ENCODE measurements at regions not wholly inside any gene's neighbourhood (a gene's known extent, or its start where the extent isn't known, plus 50 kb on each side); places are given as distances from the start of the nearest gene placed in this dataset.

DNA sequence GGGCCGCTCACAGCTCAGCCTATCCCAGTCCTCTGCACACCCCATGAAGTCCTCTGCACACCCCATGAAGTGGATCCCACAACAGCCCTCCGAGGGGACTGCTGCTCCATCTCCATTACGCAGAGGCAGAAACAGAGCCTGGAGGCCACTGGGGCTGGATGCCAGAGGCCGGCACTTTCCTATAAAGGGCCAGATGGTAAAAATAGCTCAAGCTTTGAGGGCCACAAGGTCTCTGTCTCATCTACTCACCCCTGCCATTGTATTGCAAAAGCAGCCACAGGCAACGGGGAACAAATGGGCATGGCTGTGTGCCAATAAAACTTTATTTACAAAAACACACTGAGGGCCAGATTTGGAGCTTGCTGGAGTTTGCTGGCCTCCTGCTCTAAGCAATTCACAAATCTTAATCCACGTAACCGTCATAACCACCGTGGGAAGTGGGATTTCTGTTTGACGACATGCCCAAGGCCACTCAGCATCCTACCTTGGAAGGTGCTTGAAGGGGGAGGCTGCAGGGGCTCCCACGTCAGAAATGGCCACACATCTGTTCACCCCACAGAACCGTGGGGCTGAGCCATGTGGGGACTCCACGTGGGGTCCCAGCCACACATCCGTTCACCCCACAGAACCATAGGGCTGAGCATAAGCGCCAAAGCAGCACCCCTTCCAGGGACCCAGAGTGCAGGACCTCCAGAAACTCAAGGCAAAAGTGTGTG, 92.0 kb downstream of the NCOR2 start:
- Histone ChIP-seq H3K27me3 (ENCODE audit: low read depth, low read length) (no peaks in the 10 kb centered on the region), H3K36me3 (replicated peaks; ENCODE audit: low read depth, low read length) (peaks cover 95% of the 10 kb centered on the region), H3K4me2 (ENCODE audit: low read length) (no peak overlapping the region), H4K20me1 (ENCODE audit: insufficient read depth, low read length) (0 out of 2 replicates have a peak, but pooled peaks cover 6% of the 10 kb centered on the region), H3K9ac (ENCODE audit: low read length) (no peak overlapping the region), H3K4me3 (ENCODE audit: low read length) (no peak overlapping the region), H2AFZ (ENCODE audit: low read depth, low read length) (no peak overlapping the region), H3K27ac (ENCODE audit: low read length) (no peak overlapping the region), H3K79me2 (ENCODE audit: low read length) (peaks cover 8% of the 10 kb centered on the region), H3K4me1 (ENCODE audit: low read length) (peaks cover 9% of the 10 kb centered on the region), H3K9me3 (ENCODE audit: insufficient read depth, low read length) (peaks cover 7% of the 10 kb centered on the region; the same call in 1 of the 2 replicates)
- no peak for TF ChIP-seq EZH2phosphoT487 (IDR thresholded peaks at IDR 0.05; ENCODE audit: low read depth)
- TF ChIP-seq, protein P1, sequence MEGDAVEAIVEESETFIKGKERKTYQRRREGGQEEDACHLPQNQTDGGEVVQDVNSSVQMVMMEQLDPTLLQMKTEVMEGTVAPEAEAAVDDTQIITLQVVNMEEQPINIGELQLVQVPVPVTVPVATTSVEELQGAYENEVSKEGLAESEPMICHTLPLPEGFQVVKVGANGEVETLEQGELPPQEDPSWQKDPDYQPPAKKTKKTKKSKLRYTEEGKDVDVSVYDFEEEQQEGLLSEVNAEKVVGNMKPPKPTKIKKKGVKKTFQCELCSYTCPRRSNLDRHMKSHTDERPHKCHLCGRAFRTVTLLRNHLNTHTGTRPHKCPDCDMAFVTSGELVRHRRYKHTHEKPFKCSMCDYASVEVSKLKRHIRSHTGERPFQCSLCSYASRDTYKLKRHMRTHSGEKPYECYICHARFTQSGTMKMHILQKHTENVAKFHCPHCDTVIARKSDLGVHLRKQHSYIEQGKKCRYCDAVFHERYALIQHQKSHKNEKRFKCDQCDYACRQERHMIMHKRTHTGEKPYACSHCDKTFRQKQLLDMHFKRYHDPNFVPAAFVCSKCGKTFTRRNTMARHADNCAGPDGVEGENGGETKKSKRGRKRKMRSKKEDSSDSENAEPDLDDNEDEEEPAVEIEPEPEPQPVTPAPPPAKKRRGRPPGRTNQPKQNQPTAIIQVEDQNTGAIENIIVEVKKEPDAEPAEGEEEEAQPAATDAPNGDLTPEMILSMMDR (IDR thresholded peaks at IDR 0.05; ENCODE audit: low read depth, low read length): no peak

DNA sequence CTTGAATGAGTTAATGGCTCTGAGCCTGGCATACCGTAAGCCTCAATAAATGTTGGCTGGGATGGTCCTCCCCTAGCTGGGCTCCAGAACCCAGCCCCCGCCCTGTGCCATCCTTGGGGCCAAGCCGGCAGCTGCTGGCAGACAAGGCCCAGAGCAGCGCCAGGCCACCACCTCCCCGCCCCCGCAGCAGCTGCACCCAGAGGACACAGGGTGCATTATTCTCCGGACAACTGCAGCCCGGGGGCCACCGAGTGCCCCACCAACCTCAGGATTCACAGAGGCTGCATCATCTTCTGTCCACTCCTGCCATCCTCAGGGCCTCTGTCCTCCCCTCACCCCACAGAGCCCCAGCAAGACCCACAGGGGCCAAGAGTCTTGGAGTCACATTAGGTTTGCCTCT, 92.7 kb downstream of the NCOR2 start:
- H3K79me2 ChIP-seq (ENCODE audit: low read length): peaks cover 5% of the 10 kb centered on the region
- peaks cover 7% of the 10 kb centered on the region; the same call in 1 of the 2 replicates for H3K9me3 ChIP-seq (ENCODE audit: insufficient read depth, low read length)
- no peak overlapping the region for H3K27ac ChIP-seq (ENCODE audit: low read length)
- no peak overlapping the region for H2AFZ ChIP-seq (ENCODE audit: low read depth, low read length)
- no peak overlapping the region for H3K9ac ChIP-seq (ENCODE audit: low read length)
- H3K4me3 ChIP-seq (ENCODE audit: low read length): no peak overlapping the region
- no peak for TF ChIP-seq EZH2phosphoT487 (IDR thresholded peaks at IDR 0.05; ENCODE audit: low read depth)
- TF ChIP-seq, protein P1 (IDR thresholded peaks at IDR 0.05; ENCODE audit: low read depth, low read length): no peak
- peaks cover 93% of the 10 kb centered on the region for H3K36me3 ChIP-seq (replicated peaks; ENCODE audit: low read depth, low read length)
- no peaks in the 10 kb centered on the region for H4K20me1 ChIP-seq (ENCODE audit: insufficient read depth, low read length)
- no peak overlapping the region for H3K4me2 ChIP-seq (ENCODE audit: low read length)
- H3K27me3 ChIP-seq (ENCODE audit: low read depth, low read length): no peaks in the 10 kb centered on the region
- H3K4me1 ChIP-seq (ENCODE audit: low read length): peaks cover 5% of the 10 kb centered on the region; the same call in 1 of the 2 replicates

DNA sequence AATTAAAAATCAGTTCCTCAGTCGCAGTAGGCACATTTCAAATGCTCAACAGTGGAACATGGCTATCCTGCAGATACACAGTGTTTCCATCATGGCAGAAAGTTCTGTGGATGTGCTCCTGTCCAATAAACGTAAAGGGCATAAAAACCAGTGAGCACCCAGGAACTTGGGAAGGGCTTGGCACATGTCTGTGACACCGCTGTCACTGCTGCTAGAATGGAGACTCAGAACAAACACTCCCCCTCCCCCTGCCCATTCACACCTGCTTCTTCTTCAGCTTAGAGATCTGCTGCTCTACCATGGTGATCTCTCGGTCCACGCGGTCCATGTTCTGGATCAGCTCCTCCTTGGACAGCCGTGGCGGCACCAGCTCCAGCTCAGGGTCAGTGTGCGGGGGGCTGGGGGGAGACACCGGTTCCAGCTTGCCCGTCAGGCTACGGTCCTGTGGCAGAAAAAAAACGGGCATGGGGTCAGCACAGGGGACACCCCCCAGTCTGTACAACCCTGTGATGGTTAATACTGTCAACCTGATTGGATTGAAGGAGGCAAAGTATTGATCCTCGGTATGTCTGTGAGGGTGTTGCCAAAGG, 94.6 kb downstream of the NCOR2 start:
- Histone ChIP-seq H3K4me2 (ENCODE audit: low read length) (no peak overlapping the region), H3K4me3 (ENCODE audit: low read length) (no peak overlapping the region), H3K4me1 (ENCODE audit: low read length) (peaks cover 5% of the 10 kb centered on the region; the same call in 1 of the 2 replicates), H3K27ac (ENCODE audit: low read length) (no peak overlapping the region), H3K9ac (ENCODE audit: low read length) (no peak overlapping the region), H4K20me1 (ENCODE audit: insufficient read depth, low read length) (no peaks in the 10 kb centered on the region), H3K27me3 (ENCODE audit: low read depth, low read length) (no peaks in the 10 kb centered on the region), H3K79me2 (ENCODE audit: low read length) (peaks cover 13% of the 10 kb centered on the region), H3K9me3 (ENCODE audit: insufficient read depth, low read length) (peaks cover 11% of the 10 kb centered on the region), H2AFZ (ENCODE audit: low read depth, low read length) (no peak overlapping the region), H3K36me3 (replicated peaks; ENCODE audit: low read depth, low read length) (peaks cover 84% of the 10 kb centered on the region)
- TF ChIP-seq, protein P1 (IDR thresholded peaks at IDR 0.05; ENCODE audit: low read depth, low read length): no peak
- TF ChIP-seq EZH2phosphoT487 (IDR thresholded peaks at IDR 0.05; ENCODE audit: low read depth): no peak

GRCh38 chr12:124471828-124472227, 95.6 kb downstream of the NCOR2 start:
- Histone ChIP-seq H3K36me3 (replicated peaks; ENCODE audit: low read depth, low read length) (peaks cover 74% of the 10 kb centered on the region), H3K79me2 (ENCODE audit: low read length) (peaks cover 13% of the 10 kb centered on the region), H3K27me3 (ENCODE audit: low read depth, low read length) (no peaks in the 10 kb centered on the region), H2AFZ (ENCODE audit: low read depth, low read length) (no peak overlapping the region), H3K27ac (ENCODE audit: low read length) (no peak overlapping the region), H3K9ac (ENCODE audit: low read length) (no peak overlapping the region), H3K4me2 (ENCODE audit: low read length) (no peak overlapping the region), H3K9me3 (ENCODE audit: insufficient read depth, low read length) (peaks cover 5% of the 10 kb centered on the region), H4K20me1 (ENCODE audit: insufficient read depth, low read length) (no peaks in the 10 kb centered on the region), H3K4me1 (ENCODE audit: low read length) (peaks cover 2% of the 10 kb centered on the region; the same call in 1 of the 2 replicates), H3K4me3 (ENCODE audit: low read length) (no peak overlapping the region)
- TF ChIP-seq, protein P1 (IDR thresholded peaks at IDR 0.05; ENCODE audit: low read depth, low read length): no peak
- TF ChIP-seq EZH2phosphoT487 (IDR thresholded peaks at IDR 0.05; ENCODE audit: low read depth): no peak

Measured in OCI-LY3 (cell line).